ENCODE measurements at regions not wholly inside any gene's neighbourhood (a gene's known extent, or its start where the extent isn't known, plus 50 kb on each side); places are given as distances from the start of the nearest gene placed in this dataset.

- TF ChIP-seq CTCF (IDR thresholded peaks at IDR 0.05) (no peak), POLR2A (IDR thresholded peaks at IDR 0.05) (no peak)
These were observed 175.4 kb downstream of the ENGASE start for GRCh38 chr17:79249929-79250521.
